ENCODE measurements at regions not wholly inside any gene's neighbourhood (a gene's known extent, or its start where the extent isn't known, plus 50 kb on each side); places are given as distances from the start of the nearest gene placed in this dataset.

- no peak overlapping the region for H3K9ac ChIP-seq (ENCODE audit: low read length)
- H3K79me2 ChIP-seq (ENCODE audit: control insufficient read depth, insufficient read depth, low read length): no peaks in the 10 kb centered on the region
- no peaks in the 10 kb centered on the region for H3K27me3 Mint-ChIP-seq
- DNase-seq (no peak), ATAC-seq (ENCODE audit: low read depth) (no peak)
- H3K27ac Mint-ChIP-seq: no peak overlapping the region
- peaks cover 0 to 19% (median 18%) of the 10 kb centered on the region in 3 donors for H3K9me3 ChIP-seq (ENCODE audit: control extremely low read depth in 1 of 3, control insufficient read depth in 2 of 3, insufficient read depth in 1 of 3, low read length in 2 of 3)
- H3K27ac ChIP-seq (ENCODE audit: low read length in 2 of 2): no peak overlapping the region
- TF ChIP-seq EZH2 (IDR thresholded peaks at IDR 0.05; ENCODE audit: borderline replicate concordance, insufficient read depth, low read depth, low read length, poor library complexity, severe bottlenecking): no peak
- TF ChIP-seq, protein P1, sequence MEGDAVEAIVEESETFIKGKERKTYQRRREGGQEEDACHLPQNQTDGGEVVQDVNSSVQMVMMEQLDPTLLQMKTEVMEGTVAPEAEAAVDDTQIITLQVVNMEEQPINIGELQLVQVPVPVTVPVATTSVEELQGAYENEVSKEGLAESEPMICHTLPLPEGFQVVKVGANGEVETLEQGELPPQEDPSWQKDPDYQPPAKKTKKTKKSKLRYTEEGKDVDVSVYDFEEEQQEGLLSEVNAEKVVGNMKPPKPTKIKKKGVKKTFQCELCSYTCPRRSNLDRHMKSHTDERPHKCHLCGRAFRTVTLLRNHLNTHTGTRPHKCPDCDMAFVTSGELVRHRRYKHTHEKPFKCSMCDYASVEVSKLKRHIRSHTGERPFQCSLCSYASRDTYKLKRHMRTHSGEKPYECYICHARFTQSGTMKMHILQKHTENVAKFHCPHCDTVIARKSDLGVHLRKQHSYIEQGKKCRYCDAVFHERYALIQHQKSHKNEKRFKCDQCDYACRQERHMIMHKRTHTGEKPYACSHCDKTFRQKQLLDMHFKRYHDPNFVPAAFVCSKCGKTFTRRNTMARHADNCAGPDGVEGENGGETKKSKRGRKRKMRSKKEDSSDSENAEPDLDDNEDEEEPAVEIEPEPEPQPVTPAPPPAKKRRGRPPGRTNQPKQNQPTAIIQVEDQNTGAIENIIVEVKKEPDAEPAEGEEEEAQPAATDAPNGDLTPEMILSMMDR (IDR thresholded peaks at IDR 0.05): no peak
- intact Hi-C loops (cut with micrococcal nuclease): no loop called here
- H3K4me1 Mint-ChIP-seq: peaks cover 4% of the 10 kb centered on the region
- H3K27me3 ChIP-seq (replicated peaks in 1 of 4; ENCODE audit: control extremely low read depth in 1 of 4, control insufficient read depth in 3 of 4, insufficient read depth in 4 of 4, low read length in 3 of 4): peaks cover 0 to 2% (median 0%) of the 10 kb centered on the region in 4 experiments
- no peaks in the 10 kb centered on the region for H4K20me1 ChIP-seq (ENCODE audit: control insufficient read depth, insufficient read depth, low read length, poor library complexity, severe bottlenecking)
- no peaks in the 10 kb centered on the region for H3K4me1 ChIP-seq (ENCODE audit: control insufficient read depth in 2 of 2, insufficient read depth in 2 of 2, low read length in 2 of 2)
- WGBS (ENCODE audit: insufficient coverage): 100% methylated on average over 1 of the region's 3 CpGs
- H3K36me3 ChIP-seq (replicated peaks in 1 of 2; ENCODE audit: control extremely low read depth in 1 of 2, control insufficient read depth in 1 of 2, extremely low read depth in 1 of 2, insufficient read depth in 2 of 2, low read length in 1 of 2): no peaks in the 10 kb centered on the region
- no peak overlapping the region for H2AFZ ChIP-seq (ENCODE audit: insufficient read depth, low read depth, low read length, poor library complexity, severe bottlenecking)
- ChIA-PET POLR2A (no interaction called here), CTCF (no interaction called here)
- no peak overlapping the region for H3K4me3 Mint-ChIP-seq
- no peak overlapping the region for H3K4me2 ChIP-seq (replicated peaks; ENCODE audit: low read depth, low read length, poor library complexity, severe bottlenecking)
- peaks cover 10% of the 10 kb centered on the region for H3K9me3 Mint-ChIP-seq (ENCODE audit: insufficient read depth)
- H3K4me3 ChIP-seq (ENCODE audit: control extremely low read depth in 1 of 5, extremely low read depth in 1 of 5, insufficient read depth in 1 of 5, low read depth in 2 of 5, low read length in 4 of 5): no peak overlapping the region
Measured at GRCh38 chr2:16060125-16060935, 120.0 kb downstream of the MYCN start.

GRCh38 chr2:16059393-16060016 lies 119.2 kb downstream of the MYCN start:
- TF ChIP-seq, protein P1 (IDR thresholded peaks at IDR 0.05): no peak
- TF ChIP-seq EZH2 (IDR thresholded peaks at IDR 0.05; ENCODE audit: borderline replicate concordance, insufficient read depth, low read depth, low read length, poor library complexity, severe bottlenecking): no peak
- Mint-ChIP-seq H3K27me3 (no peaks in the 10 kb centered on the region), H3K9me3 (ENCODE audit: insufficient read depth) (peaks cover 10% of the 10 kb centered on the region), H3K4me1 (peaks cover 4% of the 10 kb centered on the region), H3K27ac (no peak overlapping the region), H3K4me3 (no peak overlapping the region)
- no peak overlapping the region for H2AFZ ChIP-seq (ENCODE audit: insufficient read depth, low read depth, low read length, poor library complexity, severe bottlenecking)
- DNase-seq: no peak
- ChIA-PET POLR2A (no interaction called here), CTCF (no interaction called here)
- no peaks in the 10 kb centered on the region for H4K20me1 ChIP-seq (ENCODE audit: control insufficient read depth, insufficient read depth, low read length, poor library complexity, severe bottlenecking)
- H3K27ac ChIP-seq (ENCODE audit: low read length in 2 of 2): no peak overlapping the region
- H3K27me3 ChIP-seq (replicated peaks in 1 of 4; ENCODE audit: control extremely low read depth in 1 of 4, control insufficient read depth in 3 of 4, insufficient read depth in 4 of 4, low read length in 3 of 4): peaks cover 0 to 2% (median 0%) of the 10 kb centered on the region in 4 experiments
- no peak overlapping the region for H3K4me3 ChIP-seq (ENCODE audit: control extremely low read depth in 1 of 5, extremely low read depth in 1 of 5, insufficient read depth in 1 of 5, low read depth in 2 of 5, low read length in 4 of 5)
- no peaks in the 10 kb centered on the region for H3K4me1 ChIP-seq (ENCODE audit: control insufficient read depth in 2 of 2, insufficient read depth in 2 of 2, low read length in 2 of 2)
- no peaks in the 10 kb centered on the region for H3K36me3 ChIP-seq (replicated peaks in 1 of 2; ENCODE audit: control extremely low read depth in 1 of 2, control insufficient read depth in 1 of 2, extremely low read depth in 1 of 2, insufficient read depth in 2 of 2, low read length in 1 of 2)
- H3K4me2 ChIP-seq (replicated peaks; ENCODE audit: low read depth, low read length, poor library complexity, severe bottlenecking): no peak overlapping the region
- peaks cover 0 to 19% (median 18%) of the 10 kb centered on the region in 3 donors for H3K9me3 ChIP-seq (ENCODE audit: control extremely low read depth in 1 of 3, control insufficient read depth in 2 of 3, insufficient read depth in 1 of 3, low read length in 2 of 3)
- no peak overlapping the region for H3K9ac ChIP-seq (ENCODE audit: low read length)
- intact Hi-C loops (cut with micrococcal nuclease): no loop called here
- no peak for ATAC-seq (ENCODE audit: low read depth)
- WGBS (ENCODE audit: insufficient coverage): no CpG with 5 or more reads among the region's 4 CpGs
- no peaks in the 10 kb centered on the region for H3K79me2 ChIP-seq (ENCODE audit: control insufficient read depth, insufficient read depth, low read length)

All from B cell (primary cell).